HUDEP-2 (cell line): ENCODE measurements at regions not wholly inside any gene's neighbourhood (a gene's known extent, or its start where the extent isn't known, plus 50 kb on each side); places are given as distances from the start of the nearest gene placed in this dataset.

Source experiments
- DNase-seq, 76 experiments: peaks; one replicate each; lab custom pipeline; 2025; ENCODE audit not compliant: unreplicated experiment in 76 of 76; lab: John Stamatoyannopoulos, UW

DNA sequence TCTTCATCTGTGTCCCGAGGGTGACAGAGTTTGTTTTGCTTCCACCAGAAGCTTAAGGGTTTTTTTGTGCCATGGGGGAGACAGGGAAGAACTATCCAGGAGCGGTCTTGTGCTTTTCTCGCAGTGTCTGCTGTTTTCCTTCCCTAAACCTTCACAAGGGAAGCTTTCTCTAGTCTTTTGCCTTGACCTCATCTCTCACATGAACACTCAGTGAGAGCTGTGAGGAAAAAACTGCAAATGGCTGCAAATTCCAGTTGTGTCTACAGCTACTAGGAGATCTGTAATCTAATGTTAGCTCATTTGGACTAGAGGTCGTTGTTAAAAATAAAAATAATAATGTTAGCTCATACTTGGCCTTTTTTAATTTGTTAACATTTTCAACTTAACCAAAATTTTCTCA lies 264.7 kb upstream of the SESN3 start:
- no peak for DNase-seq

DNA sequence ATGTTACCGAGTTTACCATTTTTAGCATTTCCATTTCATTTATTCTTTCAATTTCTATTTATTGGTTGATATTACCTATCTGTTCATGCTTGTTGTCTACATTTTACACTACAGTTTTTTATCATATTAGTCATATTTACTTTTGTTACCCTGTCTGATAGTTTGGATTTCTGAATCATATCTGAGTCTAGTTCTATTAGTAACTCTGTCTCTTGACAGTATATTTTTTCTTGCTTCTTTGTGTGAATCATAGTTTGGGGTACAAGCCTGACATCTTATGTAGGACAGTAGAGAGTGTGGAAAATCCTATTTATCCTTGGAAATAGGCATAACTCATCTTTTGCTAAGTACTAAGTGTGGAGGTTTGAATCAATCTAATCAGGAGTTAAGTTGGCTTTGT lies 263.9 kb upstream of the SESN3 start:
- DNase-seq: no peak

DNA sequence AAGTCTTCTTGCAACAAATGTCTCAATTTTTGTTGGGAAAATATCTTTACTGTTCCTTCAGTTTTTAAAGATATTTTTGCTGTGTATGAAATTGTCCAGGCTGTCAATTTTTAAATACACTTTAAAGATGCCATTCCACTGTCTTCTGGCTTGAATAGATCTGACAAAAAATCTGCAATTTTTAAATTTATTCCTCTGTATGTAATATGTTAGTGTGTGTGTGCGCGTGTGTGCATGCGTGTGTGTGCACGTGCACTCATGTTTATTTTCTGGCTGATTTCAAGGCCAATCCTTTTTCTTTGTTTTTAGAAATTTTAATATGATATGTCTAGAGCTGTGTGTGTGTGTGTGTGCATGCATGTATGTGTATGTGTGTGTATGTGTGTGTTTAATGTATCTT lies 263.2 kb upstream of the SESN3 start:
- no peak for DNase-seq

DNA sequence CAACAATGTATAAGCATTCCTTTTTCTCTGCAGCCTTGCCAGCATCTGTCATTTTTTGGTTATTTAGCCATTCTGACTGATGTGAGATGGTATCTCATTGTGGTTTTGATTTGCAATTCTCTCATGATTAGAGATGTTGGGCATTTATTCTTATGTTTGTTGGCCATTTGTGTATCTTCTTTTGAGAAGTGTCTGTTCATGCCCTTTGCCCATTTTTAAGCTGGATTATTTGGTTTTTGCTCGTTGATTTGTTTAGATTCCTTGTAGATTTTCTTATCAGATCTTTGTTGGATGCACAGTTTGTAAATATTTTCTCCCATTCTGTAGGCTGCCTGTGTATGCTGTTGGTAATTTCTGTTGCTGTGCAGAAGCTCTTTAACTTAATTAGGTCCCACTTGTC lies 259.6 kb upstream of the SESN3 start:
- no peak for DNase-seq

DNA sequence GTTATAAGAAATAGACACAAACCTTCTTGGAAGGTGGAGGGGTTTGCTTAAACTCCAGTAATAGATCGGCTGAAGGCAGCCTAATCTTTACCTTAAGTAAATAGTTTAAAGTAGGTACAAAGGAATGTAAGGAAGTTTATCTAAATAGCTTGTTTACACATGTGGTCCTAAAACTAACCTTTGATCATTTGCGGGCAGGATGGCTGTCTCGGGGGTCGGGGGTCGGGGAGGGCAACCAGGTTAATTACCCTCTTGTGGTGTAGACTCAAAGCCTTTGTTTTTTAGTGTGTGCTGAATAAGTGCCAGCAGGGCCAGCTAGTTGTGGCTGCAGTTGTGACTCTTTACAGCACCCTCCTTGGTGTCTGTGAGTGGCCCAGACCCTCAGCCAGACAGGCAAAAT lies 256.9 kb upstream of the SESN3 start:
- DNase-seq: no peak

DNA sequence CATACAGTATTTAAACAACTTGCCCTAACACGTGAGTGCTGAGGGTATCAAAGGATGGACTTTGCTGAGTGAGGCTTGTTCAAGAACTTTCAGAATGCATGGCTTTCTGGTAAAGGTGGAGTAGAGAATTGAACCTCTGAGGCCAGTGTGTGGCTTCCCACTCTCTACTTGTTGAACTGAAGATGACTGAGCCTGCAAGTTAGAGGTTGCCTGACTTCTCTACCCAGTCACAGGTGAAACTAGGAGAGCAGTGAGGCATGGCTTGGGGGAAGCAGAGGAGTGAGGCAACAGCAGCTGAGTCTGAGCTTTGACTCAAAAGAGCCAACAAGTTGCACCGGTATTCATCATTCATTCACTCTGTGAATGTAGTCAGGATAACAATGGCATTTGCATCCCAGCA lies 256.4 kb upstream of the SESN3 start:
- no peak for DNase-seq

DNA sequence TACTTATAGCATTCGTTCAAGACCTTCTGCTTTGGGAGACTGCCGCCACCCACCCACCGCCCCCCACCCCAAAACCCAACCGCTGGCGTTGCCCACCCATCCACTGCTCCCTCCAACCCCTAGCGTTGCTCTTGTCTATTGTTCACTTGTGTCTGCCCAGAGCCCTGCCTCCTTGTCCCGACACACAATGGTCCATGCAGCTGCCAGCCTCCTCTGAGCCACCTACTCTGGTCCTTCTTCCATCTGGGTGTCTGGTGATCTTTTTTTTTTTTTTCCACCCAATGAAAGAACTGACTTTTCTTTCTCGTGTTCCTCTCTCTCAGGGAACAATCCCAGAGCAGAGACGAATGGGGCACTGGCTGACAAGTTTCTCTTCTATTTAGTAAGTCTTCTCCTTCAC lies 256.0 kb upstream of the SESN3 start:
- DNase-seq: no peak

DNA sequence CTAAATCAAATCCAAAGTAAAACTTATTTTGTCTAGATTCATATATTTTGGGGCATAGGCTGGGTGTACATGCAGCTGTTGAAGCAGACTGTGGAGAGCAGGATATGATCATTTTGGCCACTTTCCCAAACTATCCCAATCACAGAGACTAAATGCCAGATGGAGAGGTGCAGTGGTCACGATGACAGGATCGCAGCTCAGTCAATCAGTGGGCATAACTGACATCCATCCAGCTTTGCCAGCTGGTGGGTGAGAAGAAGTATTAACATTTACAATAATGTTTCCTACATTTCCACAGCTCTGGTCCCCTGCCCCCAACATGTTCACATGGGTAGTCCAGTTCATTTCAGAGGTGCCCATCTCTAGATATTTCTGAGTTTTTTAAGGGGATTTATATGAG lies 255.5 kb upstream of the SESN3 start:
- DNase-seq: no peak

DNA sequence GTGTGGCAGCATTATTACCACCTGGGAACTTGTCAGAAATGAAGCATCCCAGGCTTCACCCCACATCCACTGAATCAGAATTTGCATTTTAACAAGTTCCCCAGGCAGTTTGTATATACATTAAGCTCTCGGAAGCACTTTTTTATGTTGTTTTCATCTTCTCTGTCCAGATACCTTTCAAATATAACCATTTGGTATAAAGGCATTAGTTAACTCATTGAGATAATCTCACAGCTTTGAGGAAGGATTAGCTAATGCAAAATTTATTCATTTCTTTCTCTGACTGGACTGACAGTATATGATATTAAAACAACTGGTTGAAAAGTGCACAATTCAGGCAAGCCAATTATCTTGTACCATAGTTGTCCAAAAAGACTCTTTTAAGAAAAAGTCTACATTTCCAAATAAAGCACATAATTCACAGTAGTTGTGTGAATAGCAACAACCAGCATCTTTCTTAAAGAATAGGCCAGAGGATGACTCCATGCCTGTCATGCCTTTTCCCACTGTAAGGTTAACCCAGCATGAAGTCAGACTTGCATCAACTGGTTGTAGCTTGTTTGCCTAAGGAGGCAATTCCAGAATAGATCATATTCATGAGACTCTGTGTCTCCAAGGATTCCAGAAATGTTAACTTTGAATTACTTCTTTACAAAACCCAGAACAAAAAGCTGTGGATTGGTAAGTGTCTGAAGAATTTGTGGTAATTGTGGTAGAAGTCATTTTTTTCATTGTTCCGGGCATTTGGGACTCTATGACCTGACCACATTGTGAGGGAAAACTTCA lies 254.3 kb upstream of the SESN3 start:
- no peak for DNase-seq

DNA sequence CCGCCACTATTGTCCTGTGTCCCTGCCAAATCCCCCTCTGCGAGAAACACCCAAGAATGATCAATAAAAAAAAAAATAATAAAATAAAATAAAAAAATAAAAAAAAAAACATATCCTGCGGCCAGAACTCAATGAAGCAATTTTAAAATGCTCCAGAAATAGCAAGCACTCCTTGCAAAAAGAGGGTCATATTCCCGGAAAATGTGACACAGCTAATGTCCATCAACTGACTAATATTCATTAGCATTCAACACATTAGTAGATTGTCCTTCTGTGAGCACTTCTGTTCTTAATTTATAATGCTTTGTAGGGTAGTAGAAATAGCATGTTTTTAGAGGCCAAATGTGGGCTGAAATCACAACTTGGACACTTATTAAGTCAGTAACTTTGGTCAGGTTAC lies 252.3 kb upstream of the SESN3 start:
- DNase-seq: no peak

DNA sequence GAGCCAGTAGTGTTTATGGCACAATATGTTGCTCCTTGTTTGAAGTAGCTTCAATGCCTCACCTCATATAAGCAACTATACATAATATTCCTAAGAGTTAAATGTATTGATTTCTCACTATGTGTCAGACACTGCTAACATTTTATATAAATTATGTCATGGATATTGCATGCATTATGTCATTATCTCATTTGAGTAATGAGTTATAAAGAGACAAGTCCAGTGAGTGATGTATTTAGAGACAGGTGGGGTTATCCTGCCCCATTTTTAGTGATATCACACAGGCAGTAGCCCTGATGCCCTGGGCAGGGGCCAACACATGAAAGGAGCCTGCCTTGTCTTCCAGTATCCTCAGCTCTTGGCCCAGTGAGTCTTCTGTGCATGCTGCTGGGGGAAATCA lies 247.0 kb upstream of the SESN3 start:
- no peak for DNase-seq

DNA sequence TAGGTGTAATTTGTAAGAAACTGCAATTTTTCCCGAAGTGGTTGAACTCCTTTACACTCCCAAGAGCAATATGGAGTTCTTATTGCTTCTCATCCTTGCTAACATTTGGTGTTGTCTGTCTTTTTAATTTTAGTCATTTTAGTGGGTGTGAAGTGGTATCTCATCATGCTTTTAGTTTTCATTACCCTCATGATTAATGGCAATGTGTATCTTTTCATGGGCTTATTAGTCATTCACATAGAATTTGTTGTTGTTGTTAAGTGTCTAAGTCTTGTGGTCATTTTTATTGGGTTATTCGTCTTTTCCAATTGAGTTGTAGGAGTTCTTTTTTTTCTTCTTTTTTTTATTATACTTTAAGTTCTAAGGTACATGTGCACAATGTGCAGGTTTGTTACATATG lies 238.3 kb upstream of the SESN3 start:
- no peak for DNase-seq

DNA sequence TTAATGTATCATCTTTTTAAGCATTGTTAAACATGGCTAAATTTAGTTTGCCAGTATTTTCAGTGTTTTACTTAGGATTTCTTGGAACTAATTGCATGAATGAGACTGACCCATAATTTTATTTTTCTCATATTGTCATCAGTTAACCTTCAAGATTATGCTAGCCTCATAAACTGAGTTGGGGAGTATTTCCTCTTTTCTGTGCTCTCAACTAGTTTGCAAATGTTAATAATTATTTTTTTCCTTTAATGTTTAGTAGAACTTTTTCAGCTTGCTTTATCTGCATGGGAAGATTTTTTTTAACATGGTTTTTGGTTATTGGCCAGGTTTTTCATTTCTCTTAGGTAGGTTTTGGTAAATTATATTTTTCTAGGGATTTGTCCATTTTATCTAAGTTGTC lies 235.4 kb upstream of the SESN3 start:
- DNase-seq: no peak

DNA sequence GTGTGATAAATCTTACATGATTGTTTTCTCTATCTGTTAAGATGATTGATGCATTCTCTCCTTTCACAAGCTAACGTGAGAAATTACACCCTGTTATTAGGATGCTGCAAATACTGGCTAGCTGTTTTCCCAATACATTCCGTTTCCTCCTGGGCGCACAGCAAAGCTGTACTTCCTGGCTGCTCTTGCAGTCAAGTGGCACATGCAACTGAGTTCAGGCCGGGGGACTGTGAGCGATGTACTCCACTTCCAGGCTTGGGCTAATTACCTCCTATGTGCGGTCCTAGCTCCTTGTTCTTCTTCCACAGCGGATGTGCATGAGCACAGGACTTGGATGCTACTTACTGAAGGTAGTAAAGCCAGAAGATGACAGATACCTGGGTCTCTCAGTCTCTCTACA lies 234.9 kb upstream of the SESN3 start:
- no peak for DNase-seq

DNA sequence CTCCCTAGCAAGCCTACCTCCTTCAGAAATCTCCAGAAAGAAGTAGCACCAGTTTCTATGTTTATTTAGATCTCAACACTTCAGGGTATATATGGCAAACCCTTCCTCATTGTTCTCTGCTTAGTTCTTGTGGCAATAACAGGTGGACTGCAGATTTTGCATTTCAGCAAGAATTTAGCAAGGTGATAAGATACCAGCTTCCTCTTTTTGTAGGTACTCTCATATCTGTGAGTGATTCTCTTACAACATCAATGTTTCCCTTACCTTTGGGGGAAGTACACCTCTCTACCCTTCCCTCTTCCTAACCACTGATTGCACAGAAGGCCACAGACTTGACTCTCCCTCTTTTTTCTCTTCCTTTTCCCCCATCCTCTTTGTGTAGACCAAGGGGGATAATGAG lies 230.9 kb upstream of the SESN3 start:
- no peak for DNase-seq

DNA sequence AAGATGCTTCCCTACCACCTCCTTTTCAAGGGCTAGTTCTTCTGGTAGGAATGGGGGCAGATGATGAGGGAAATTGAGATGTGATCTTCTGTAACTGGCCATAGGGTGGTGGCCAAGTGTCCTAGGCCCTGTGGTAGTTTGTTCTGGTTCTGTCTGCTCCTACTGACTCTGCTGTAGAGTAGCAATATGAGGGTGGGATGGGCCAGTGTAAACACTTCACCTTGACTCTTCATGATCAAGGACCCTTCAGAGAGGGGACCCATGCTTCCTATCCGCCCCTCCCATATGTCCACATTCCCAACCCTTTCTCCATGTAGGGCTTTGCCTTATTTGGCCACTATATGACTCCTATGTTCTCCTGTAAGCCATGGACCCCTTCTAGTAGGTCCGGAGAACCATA lies 230.3 kb upstream of the SESN3 start:
- DNase-seq: no peak

DNA sequence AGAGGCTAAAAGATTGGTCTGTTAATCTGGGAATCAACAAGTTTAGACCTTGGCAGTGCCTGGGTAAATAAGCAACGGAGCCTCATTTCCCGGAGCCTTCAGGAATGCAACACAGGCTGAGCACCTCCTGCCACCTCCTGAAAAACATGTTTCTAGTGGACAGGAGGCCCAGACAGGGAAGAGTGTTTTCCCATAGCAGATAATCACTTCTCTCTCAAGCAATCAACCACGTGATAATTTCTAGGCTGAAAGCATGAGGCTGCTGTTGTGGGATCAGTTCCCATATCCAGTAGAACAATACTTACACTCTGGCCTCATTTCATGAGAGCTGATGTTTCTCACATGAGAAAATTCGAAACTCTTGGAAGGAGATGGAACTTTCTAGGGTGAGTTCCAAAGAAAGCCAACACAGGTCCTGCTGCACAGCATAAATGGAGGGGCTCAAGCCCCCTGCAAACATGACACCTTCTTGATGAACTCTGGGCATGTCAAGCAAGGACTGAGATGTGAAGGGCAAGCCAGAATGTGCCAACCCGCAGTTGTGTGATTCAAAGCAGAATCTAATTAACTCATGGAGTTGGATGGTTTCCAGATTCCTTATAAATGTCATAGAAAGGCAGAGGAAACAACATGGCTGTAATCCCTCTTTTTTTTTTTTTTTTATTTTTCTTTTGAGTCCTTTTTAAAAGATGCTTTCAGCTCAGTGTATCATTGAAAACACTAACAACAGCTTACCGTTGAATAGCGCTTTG lies 228.5 kb upstream of the SESN3 start:
- no peak for DNase-seq

DNA sequence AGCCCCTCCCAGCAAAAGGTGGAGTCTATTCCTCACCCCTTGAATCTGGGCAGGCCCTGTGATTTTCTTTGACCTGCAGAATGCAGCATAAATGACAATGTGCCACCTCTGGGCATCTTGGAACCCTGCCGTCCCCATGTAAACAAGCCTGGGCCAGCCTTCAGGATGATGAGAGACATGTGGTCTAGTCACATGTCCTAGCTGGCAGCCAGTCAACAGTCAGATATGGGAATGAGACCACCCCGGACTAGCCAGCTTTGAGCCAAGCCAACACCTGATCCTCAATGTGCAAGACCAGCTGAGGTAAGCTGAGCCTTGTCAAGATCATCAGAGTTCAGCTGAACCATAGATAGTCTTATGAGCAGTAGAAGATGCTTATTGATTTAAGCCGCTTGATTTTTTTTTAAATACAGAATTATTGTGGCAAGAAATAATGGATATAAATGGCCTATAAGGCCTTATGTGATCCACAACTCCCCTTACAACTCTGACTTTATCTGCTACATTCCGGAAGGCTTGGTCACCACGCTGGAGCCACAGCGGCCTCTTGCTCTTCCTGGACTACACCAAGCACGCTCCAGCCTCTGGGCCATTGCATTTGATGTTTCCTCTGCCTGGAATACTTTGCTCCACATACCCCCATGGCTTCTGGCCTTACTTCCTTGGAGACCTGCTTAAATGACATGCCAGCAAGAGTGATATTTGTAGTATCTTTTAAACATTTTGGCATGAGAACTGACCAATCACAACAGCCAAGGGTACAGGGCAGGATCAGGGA lies 225.9 kb upstream of the SESN3 start:
- no peak for DNase-seq

DNA sequence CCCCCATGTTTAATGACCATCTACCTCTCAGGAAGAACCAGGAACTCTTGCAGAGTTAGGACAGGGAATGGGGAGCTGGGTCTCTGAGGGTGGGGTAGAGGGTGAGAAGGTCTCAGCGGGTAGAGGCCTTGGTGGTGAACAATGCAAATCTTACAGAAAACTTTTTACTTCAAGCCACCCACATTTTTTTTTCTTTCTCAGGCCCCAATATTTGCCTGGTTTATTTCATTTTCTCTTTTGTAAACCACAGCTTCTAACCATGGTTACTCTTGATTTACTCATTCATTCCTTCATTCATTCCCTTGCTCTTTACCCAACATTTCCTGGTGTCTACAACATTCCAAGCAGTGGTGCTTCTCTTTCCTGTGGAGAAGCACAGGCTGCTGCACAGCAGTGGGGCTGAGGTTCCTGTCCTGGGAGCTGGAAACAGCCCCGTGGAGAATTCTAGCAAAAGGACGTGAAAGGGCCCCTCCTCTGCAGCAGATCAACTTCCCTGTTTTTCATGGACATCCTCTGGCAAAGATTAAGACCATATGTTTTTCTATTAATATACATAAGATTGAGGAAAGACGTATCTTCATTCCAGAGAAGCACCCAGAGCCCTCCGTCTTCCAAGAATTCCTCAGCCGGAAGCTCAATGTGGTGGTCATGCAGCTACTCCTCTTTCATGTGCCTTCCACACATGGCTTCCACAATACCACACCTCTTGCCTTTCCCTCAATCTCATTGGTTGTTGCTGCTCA lies 224.4 kb upstream of the SESN3 start:
- no peak for DNase-seq

DNA sequence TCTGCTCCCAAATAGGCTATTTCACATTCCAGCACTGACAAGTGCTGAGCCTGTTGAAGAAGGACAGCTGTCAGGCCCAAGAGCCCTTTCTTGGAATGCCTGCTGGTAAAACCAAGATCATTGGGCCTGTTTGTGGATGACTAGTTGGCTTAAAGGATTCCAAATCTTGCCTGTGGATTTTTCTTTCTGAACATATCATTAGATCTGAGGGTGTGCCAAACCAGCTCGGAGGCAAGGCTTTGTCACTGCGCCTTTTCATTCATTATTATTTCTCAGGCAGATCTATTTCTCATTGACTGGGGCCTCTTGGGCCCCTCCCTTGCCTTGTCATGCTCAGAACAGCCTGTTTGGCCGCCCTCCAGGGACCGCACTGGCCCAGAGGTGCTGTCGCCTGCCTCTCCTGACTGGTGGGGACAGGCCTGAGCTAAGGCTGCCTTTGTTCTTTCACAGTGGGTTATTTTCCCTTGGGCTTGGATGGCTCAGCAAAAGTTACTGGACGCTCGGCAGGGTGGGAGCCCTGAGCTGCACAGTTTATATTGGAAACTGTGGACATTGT lies 222.7 kb upstream of the SESN3 start:
- peak in 75 of 76 experiments; percentile 9 to 94 (median 83) for DNase-seq

DNA sequence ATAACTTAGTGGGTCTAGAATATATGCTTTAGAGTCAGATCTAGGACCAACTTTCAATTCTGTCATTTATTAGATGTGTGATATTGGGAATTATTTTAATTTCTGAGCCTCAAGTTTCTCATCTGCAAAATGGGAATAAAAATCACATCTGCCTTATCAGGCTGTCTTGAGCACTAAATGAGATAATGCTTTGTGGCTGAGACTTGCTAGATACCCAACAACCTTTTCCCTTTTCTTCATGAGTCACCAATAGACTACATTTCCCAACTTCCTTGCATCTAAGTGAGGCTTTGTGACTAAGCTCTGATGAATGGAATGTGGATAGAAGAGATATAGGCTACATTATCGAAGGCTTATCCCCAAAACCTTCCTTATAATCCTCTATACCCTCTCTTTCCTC lies 220.7 kb upstream of the SESN3 start:
- DNase-seq: no peak
